GM23338 (cell line): ENCODE measurements at regions not wholly inside any gene's neighbourhood (a gene's known extent, or its start where the extent isn't known, plus 50 kb on each side); places are given as distances from the start of the nearest gene placed in this dataset.

Experiments
- ATAC-seq: fragments of 200-7000 bp; cut with Tn5 transposase; 3 replicates; pipeline ENCODE4 v1.9.1; 2020
- DNase-seq: peaks from one replicate; pipeline ENCODE4 v3.0.0-alpha.2; 2015; ENCODE audit warnings: low spot score
- H2AFZ ChIP-seq: fragments of 200-600 bp; sonication (generic); 2 replicates; pipeline ENCODE4 v1.8.0; 2016; ENCODE audit warnings: antibody characterized with exemption, mild to moderate bottlenecking, moderate library complexity
- H3F3A ChIP-seq: fragments of 200-600 bp; sonication (generic); replicated peaks from 2 replicates; pipeline ENCODE4 v1.8.0; 2017; ENCODE audit warnings: antibody characterized with exemption, mixed run types, low read depth
- H3K27ac ChIP-seq: fragments of 200-600 bp; sonication (generic); 2 replicates; pipeline ENCODE4 v1.6.1; 2016; ENCODE audit warnings: low read depth
- H3K27me3 ChIP-seq: fragments of 200-600 bp; sonication (generic); 2 replicates; pipeline ENCODE4 v1.8.0; 2016; ENCODE audit warnings: mild to moderate bottlenecking, mixed run types, moderate library complexity; ENCODE audit not compliant: insufficient read depth
- H3K36me3 ChIP-seq: fragments of 200-600 bp; sonication (generic); 2 replicates; pipeline ENCODE4 v1.8.0; 2016; ENCODE audit warnings: mild to moderate bottlenecking; ENCODE audit not compliant: insufficient read depth
- H3K4me1 ChIP-seq: fragments of 200-600 bp; sonication (generic); 2 replicates; pipeline ENCODE4 v1.8.0; 2016; ENCODE audit warnings: mild to moderate bottlenecking, moderate library complexity; ENCODE audit not compliant: insufficient read depth
- H3K4me2 ChIP-seq: fragments of 200-600 bp; sonication (generic); 2 replicates; pipeline ENCODE4 v1.7.1; 2017; ENCODE audit warnings: mixed run types
- H3K4me3 ChIP-seq: fragments of 200-600 bp; sonication (generic); 2 replicates; pipeline ENCODE4 v1.6.1; 2016; ENCODE audit warnings: mixed run types
- H3K79me2 ChIP-seq: fragments of 200-600 bp; sonication (generic); replicated peaks from 2 replicates; pipeline ENCODE4 v1.8.0; 2017; ENCODE audit warnings: mild to moderate bottlenecking; ENCODE audit not compliant: insufficient read depth
- H3K9me2 ChIP-seq: fragments of 200-600 bp; sonication (generic); 2 replicates; pipeline ENCODE4 v1.8.0; 2017; ENCODE audit not compliant: insufficient read depth
- H4K20me1 ChIP-seq: fragments of 200-600 bp; sonication (generic); replicated peaks from 2 replicates; pipeline ENCODE4 v1.8.0; 2017; ENCODE audit warnings: mild to moderate bottlenecking; ENCODE audit not compliant: insufficient read depth
- H3K27ac Mint-ChIP-seq: 2 replicates; pipeline ENCODE4 v1.8.0; 2020; ENCODE audit warnings: inconsistent platforms, mild to moderate bottlenecking, moderate library complexity, mixed read lengths
- H3K27me3 Mint-ChIP-seq: 3 replicates; pipeline ENCODE4 v1.8.0; 2022; ENCODE audit warnings: low read depth, mild to moderate bottlenecking, moderate library complexity, mixed read lengths, inconsistent platforms; ENCODE audit not compliant: insufficient read depth, poor library complexity
- H3K36me3 Mint-ChIP-seq: 3 replicates; pipeline ENCODE4 v1.8.0; 2021; ENCODE audit warnings: low read depth, mild to moderate bottlenecking, inconsistent platforms, moderate library complexity, mixed read lengths
- H3K4me1 Mint-ChIP-seq: 3 replicates; pipeline ENCODE4 v1.8.0; 2020; ENCODE audit warnings: mild to moderate bottlenecking, inconsistent platforms, mixed read lengths
- H3K4me3 Mint-ChIP-seq: 3 replicates; pipeline ENCODE4 v1.8.0; 2021; ENCODE audit warnings: moderate library complexity, mild to moderate bottlenecking, inconsistent platforms, mixed read lengths
- H3K9me3 Mint-ChIP-seq: 3 replicates; pipeline ENCODE4 v1.8.0; 2020; ENCODE audit warnings: moderate library complexity, mild to moderate bottlenecking, inconsistent platforms, mixed read lengths
- CTCF ChIP-seq, 2 experiments: fragments of 200-600 bp in 1 of 2; sonication (generic) in 1 of 2; conservative IDR thresholded peaks; 2 replicates each; pipeline versions ENCODE4 v1.5.1 to v1.6.1; 2016 to 2017; ENCODE audit warnings: antibody characterized with exemption in 2 of 2, low read depth in 2 of 2, mild to moderate bottlenecking in 2 of 2, moderate library complexity in 1 of 2
- EZH2 ChIP-seq: fragments of 200-600 bp; sonication (generic); IDR thresholded peaks from one replicate; pipeline ENCODE4 v1.8.0; 2017; ENCODE audit warnings: antibody characterized with exemption, mild to moderate bottlenecking, low read depth; ENCODE audit not compliant: unreplicated experiment
- EZH2phosphoT487 ChIP-seq: fragments of 200-600 bp; sonication (generic); IDR thresholded peaks from one replicate; pipeline ENCODE4 v1.8.1; 2018; ENCODE audit warnings: antibody characterized with exemption; ENCODE audit not compliant: unreplicated experiment
- JUNB ChIP-seq: IDR thresholded peaks from one replicate; pipeline ENCODE4 v1.6.1; 2016; ENCODE audit warnings: antibody characterized with exemption; ENCODE audit not compliant: unreplicated experiment
- REST ChIP-seq: IDR thresholded peaks from one replicate; pipeline ENCODE4 v1.6.1; 2018; ENCODE audit warnings: antibody characterized with exemption; ENCODE audit not compliant: unreplicated experiment

- peaks cover 6% of the 10 kb centered on the region for H3K36me3 Mint-ChIP-seq
- Histone ChIP-seq H3K27ac (no peak overlapping the region), H2AFZ (no peak overlapping the region), H3K27me3 (peaks cover 20% of the 10 kb centered on the region; the same call in 1 of the 2 replicates), H4K20me1 (no peaks in the 10 kb centered on the region), H3F3A (no peaks in the 10 kb centered on the region), H3K4me2 (no peak overlapping the region), H3K4me1 (no peaks in the 10 kb centered on the region), H3K9me2 (0 out of 2 replicates have a peak, but pooled peaks cover 2% of the 10 kb centered on the region), H3K4me3 (no peak overlapping the region), H3K79me2 (no peaks in the 10 kb centered on the region), H3K36me3 (no peaks in the 10 kb centered on the region)
- H3K27me3 Mint-ChIP-seq = peaks cover 7% of the 10 kb centered on the region
- DNase-seq = no peak
- H3K4me1 Mint-ChIP-seq = peaks cover 2% of the 10 kb centered on the region; the same call in 1 of the 3 replicates
- ATAC-seq = no peak
- TF ChIP-seq EZH2phosphoT487 = no peak
- no peak overlapping the region for H3K4me3 Mint-ChIP-seq
- H3K27ac Mint-ChIP-seq = no peak overlapping the region
- H3K9me3 Mint-ChIP-seq = peaks cover 83% of the 10 kb centered on the region
Measured at GRCh38 chr15:23881291-23881690, 194.2 kb upstream of the NDN start.

- H3K27me3 ChIP-seq = no peaks in the 10 kb centered on the region
- H3K79me2 ChIP-seq = no peaks in the 10 kb centered on the region
- H3K4me3 Mint-ChIP-seq = no peak overlapping the region
- H3K36me3 Mint-ChIP-seq = peaks cover 8% of the 10 kb centered on the region; the same call in 2 of the 3 replicates
- H3F3A ChIP-seq = no peaks in the 10 kb centered on the region
- no peaks in the 10 kb centered on the region for H3K4me1 Mint-ChIP-seq
- no peaks in the 10 kb centered on the region for H3K36me3 ChIP-seq
- DNase-seq (no peak), ATAC-seq (no peak)
- no peak overlapping the region for H3K27ac ChIP-seq
- H3K4me3 ChIP-seq = no peak overlapping the region
- H3K9me3 Mint-ChIP-seq = peaks cover 81% of the 10 kb centered on the region
- no peaks in the 10 kb centered on the region for H3K4me1 ChIP-seq
- no peaks in the 10 kb centered on the region for H4K20me1 ChIP-seq
- H3K27ac Mint-ChIP-seq = no peak overlapping the region
- TF ChIP-seq REST = no peak
- TF ChIP-seq EZH2 = no peak
- no peak overlapping the region for H3K4me2 ChIP-seq
- no peak overlapping the region for H2AFZ ChIP-seq
- H3K27me3 Mint-ChIP-seq = peaks cover 6% of the 10 kb centered on the region
- H3K9me2 ChIP-seq = 0 out of 2 replicates have a peak, but pooled peaks cover 2% of the 10 kb centered on the region
Measured at GRCh38 chr15:23890218-23890617, 203.1 kb upstream of the NDN start.

- Histone ChIP-seq H3F3A (no peaks in the 10 kb centered on the region), H2AFZ (peak overlapping the region; percentile 56; the same call in 1 of the 2 replicates), H3K4me1 (no peaks in the 10 kb centered on the region), H3K36me3 (no peaks in the 10 kb centered on the region), H3K9me2 (no peaks in the 10 kb centered on the region), H4K20me1 (no peaks in the 10 kb centered on the region), H3K27ac (no peak overlapping the region), H3K27me3 (no peaks in the 10 kb centered on the region), H3K79me2 (no peaks in the 10 kb centered on the region), H3K4me2 (no peak overlapping the region), H3K4me3 (peak overlapping the region; percentile 42)
- no peak for ATAC-seq
- no peak for DNase-seq
- TF ChIP-seq JUNB (no peak), CTCF (conservative IDR thresholded peaks at IDR 0.05; ENCODE audit: low read depth in 2 of 2) (no peak)
- H3K27ac Mint-ChIP-seq = no peak overlapping the region
- H3K36me3 Mint-ChIP-seq = peaks cover 7% of the 10 kb centered on the region
- H3K4me1 Mint-ChIP-seq = no peaks in the 10 kb centered on the region
- H3K27me3 Mint-ChIP-seq = peaks cover 5% of the 10 kb centered on the region
- H3K4me3 Mint-ChIP-seq = no peak overlapping the region
- peaks cover 73% of the 10 kb centered on the region for H3K9me3 Mint-ChIP-seq
Measured at GRCh38 chr15:23897091-23897490, 210.0 kb upstream of the NDN start.
